NCI-H2081 (cell line): ENCODE measurements at regions not wholly inside any gene's neighbourhood (a gene's known extent, or its start where the extent isn't known, plus 50 kb on each side); places are given as distances from the start of the nearest gene placed in this dataset.

Experiments
- DNase-seq, 2 experiments: peaks; one replicate each; lab custom pipeline; 2025; lab: John Stamatoyannopoulos, UW

- DNase-seq, result no peak
Measured at GRCh38 chr2:120881981-120882788, 146.5 kb downstream of the GLI2 start.

- DNase-seq, result no peak
Measured at GRCh38 chr2:120883607-120884440, 148.2 kb downstream of the GLI2 start.

- DNase-seq, result no peak
Measured at GRCh38 chr2:120884472-120885290, 149.0 kb downstream of the GLI2 start.

GRCh38 chr2:120885321-120885720, 149.7 kb downstream of the GLI2 start:
- no peak for DNase-seq

- no peak for DNase-seq
Measured at GRCh38 chr2:120885749-120886148, 150.1 kb downstream of the GLI2 start.

- DNase-seq, result no peak
Measured at GRCh38 chr2:120886534-120887319, 151.1 kb downstream of the GLI2 start.

GRCh38 chr2:120887320-120887697, 151.6 kb downstream of the GLI2 start:
- DNase-seq, result peak; percentile 83 to 94

- DNase-seq, result peak; percentile 49 to 74
Measured at GRCh38 chr2:120887741-120888231, 152.1 kb downstream of the GLI2 start.

- DNase-seq, result no peak
Measured at GRCh38 chr2:120888851-120889250, 153.2 kb downstream of the GLI2 start.

- DNase-seq, result no peak
Measured at GRCh38 chr2:120889936-120890335, 154.3 kb downstream of the GLI2 start.

- DNase-seq, result no peak
Measured at GRCh38 chr2:120890566-120891360, 155.1 kb downstream of the GLI2 start.

GRCh38 chr2:120892271-120892966, 156.8 kb downstream of the GLI2 start:
- no peak for DNase-seq

- DNase-seq, result no peak
Measured at GRCh38 chr2:120892967-120893667, 157.4 kb downstream of the GLI2 start.

GRCh38 chr2:120893811-120894584, 158.3 kb downstream of the GLI2 start:
- DNase-seq, result no peak

- DNase-seq, result no peak
Measured at GRCh38 chr2:120894966-120895365, 159.3 kb downstream of the GLI2 start.

GRCh38 chr2:120896126-120896525, 160.5 kb downstream of the GLI2 start:
- no peak for DNase-seq

- DNase-seq, result no peak
Measured at GRCh38 chr2:120896901-120897300, 161.2 kb downstream of the GLI2 start.

- no peak for DNase-seq
Measured at GRCh38 chr2:120897399-120897798, 161.7 kb downstream of the GLI2 start.
